Mucosa of gallbladder (tissue), 1 donor: ENCODE measurements at regions not wholly inside any gene's neighbourhood (a gene's known extent, or its start where the extent isn't known, plus 50 kb on each side); places are given as distances from the start of the nearest gene placed in this dataset.

Source experiments
- DNase-seq: peaks from one replicate; pipeline ENCODE4 v3.0.0-alpha.2; 2020; ENCODE audit warnings: low spot score
- donor health status: DM: no; HTN: no; CAD: no.

- DNase-seq = no peak
Observed at GRCh38 chr1:90650401-90650800, 66.7 kb downstream of the BARHL2 start.

DNA sequence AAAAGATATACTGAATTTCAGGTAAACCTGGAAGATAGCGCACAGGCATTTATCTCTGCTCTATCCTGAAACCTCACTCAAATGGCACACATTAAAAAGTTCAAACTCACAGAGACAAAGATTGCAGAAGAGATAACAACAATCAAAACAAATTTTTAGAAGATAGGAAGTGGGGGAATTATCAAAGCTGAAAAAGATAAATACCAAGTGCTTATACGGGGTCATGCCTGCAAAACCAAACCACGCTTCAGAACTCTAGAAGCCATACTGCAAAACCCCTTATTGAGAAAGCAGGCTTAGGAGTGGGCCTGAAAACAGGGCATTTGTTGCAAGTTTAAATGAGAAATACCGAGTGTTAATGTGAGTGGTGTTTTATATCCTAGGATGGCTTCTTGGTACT, 76.8 kb downstream of the BARHL2 start:
- DNase-seq = no peak

- DNase-seq = no peak
Observed at GRCh38 chr1:90622666-90623065, 94.4 kb downstream of the BARHL2 start.

DNA sequence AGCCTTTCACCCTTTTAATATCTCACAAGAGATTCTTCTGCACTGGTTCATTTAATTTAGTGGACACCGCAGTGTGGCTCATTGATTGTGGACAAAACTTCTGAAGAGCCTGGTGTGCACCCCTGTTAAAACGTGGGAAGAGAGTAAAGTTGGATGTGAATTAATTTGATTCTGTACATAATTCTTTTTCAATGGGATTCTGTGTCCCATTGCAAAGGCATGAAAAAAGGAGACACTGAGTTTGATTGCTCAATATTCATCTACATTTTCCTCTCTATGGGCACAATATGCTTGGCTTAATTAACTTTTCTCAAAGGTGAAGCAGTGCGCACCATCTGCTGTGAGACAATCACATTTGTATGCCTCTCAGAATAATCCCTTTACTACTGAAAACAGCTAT, 95.1 kb downstream of the BARHL2 start:
- DNase-seq = no peak

GRCh38 chr1:90616395-90616794, 100.7 kb downstream of the BARHL2 start:
- no peak for DNase-seq

GRCh38 chr1:90614872-90615271, 102.2 kb downstream of the BARHL2 start:
- no peak for DNase-seq

DNA sequence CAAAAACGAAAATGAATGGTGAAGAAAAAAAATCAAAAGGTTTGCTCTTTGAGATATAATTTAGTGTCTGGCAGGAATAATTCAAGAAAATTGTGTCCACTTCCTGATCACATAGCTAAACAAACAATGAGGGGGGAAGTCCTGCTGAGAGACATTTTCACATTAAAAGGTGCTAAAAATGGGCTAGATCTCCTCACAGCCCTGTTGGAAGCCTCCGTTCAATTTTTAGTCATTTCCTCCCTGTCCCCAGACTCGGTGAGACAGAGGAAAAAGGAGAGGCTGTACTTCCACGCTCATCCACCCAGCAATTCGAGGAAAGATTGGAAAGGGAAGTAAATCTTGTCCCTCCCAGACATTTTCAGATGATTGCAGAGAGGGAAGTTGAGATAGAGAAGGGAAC, 103.7 kb downstream of the BARHL2 start:
- no peak for DNase-seq

GRCh38 chr1:90612033-90612432, 105.1 kb downstream of the BARHL2 start:
- no peak for DNase-seq

- no peak for DNase-seq
Observed at GRCh38 chr1:90607736-90608135, 109.4 kb downstream of the BARHL2 start.

GRCh38 chr1:90605070-90605469, 112.0 kb downstream of the BARHL2 start:
- DNase-seq = no peak

DNA sequence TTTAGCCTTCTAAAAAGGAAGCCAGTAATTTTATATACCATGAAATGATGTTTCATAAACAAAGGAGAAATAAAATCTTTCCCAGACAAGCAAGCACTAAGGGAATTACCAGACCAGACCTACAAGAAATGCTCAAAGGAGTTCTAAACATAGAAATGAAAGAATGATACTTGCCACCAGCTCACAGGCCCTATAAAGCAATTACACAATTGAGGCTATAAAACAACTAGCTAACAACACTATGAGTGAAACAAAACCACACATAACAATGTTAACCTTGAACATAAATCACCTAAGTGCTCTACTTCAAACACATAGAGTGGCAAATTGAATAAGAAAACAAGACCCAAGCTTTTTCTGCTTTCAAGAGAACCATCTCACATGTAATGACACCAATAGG, 123.8 kb downstream of the BARHL2 start:
- DNase-seq = no peak

DNA sequence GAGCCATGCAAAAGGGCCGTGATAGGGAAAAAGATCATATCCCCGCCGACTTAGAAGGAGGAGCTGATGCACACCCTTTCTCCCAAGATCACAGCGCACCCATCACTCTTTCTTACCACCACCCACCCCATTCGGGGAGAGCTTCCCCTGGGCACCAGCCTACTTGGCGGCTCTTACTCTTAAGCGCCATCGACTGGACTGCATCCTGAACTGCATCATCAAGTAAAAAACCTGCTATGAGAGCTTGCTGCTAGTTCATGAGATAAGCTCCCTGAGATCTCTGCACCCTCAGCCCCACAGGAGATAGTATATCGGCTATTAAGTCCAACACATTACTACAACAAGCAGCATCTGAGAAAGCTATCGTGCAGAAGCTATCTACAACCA, 125.1 kb downstream of the BARHL2 start:
- no peak for DNase-seq

DNA sequence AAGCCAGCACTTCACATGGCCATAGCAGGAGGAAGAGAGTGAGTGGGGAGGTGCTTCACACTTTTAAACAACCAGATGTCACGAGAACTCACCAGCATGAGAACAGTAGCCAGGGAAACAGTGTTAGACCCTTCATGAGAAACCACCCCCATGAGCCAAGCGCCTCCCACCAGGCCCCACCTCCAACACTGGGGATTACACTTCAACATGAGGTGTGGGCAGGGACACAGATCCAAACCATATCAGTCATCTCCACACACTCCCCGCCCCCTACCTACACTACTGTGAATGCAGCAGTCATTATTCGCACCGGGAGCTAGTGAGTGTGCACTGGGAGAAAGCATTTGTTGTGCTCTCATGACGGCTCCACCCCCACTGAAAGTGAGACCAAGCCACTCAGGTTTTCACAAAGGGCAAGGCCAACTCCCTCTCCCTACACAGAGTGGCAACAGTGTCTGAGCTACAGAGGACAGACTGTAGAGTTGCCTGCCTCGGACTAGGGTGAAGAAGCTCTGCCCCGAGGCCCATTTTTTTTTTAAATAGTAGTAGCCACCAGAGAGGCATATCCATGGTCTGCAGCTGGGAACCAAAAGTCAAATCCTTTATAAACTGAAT, 125.6 kb downstream of the BARHL2 start:
- no peak for DNase-seq

- DNase-seq = no peak
Observed at GRCh38 chr1:90580176-90580575, 136.9 kb downstream of the BARHL2 start.

GRCh38 chr1:90579212-90579802, 137.8 kb downstream of the BARHL2 start:
- no peak for DNase-seq

GRCh38 chr1:90574692-90575370, 142.3 kb downstream of the BARHL2 start:
- DNase-seq = no peak

DNA sequence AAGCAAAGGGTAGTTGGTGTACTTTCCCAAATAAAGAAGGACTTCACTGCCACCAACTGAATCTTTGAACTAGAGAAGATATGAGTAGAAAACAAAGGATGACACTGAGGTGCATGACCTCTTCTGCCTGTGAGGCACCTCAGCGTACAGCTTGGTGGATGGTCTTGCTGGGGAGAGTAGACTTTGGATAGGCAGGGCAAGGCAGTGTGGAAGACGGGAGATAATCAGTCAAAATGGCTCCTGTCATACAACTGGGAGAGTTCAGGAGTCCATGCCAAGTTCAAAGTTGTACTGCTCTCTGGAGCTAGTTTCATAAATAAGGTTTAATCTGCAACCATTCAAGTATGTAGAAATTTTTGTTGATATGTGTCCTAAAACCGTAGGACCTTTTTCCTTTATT, 143.4 kb downstream of the BARHL2 start:
- no peak for DNase-seq

DNA sequence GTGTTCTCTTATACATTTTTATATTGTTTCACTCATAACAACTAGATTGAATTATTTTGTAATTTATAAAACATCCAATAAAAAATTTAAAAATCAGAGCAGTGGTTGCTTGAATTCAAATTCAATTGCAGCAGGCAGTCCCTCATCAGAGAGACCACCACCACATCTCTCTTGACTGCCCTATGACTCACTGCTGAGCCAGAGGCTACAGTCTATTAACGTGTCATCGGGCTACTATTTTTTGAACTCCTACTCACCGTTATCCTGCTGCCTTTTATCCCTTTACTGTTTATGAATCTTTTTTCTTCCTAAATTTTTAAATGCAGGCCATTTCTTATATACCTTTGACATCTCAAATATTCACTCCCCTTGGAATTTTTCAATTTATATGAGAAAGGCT, 144.7 kb downstream of the BARHL2 start:
- no peak for DNase-seq

DNA sequence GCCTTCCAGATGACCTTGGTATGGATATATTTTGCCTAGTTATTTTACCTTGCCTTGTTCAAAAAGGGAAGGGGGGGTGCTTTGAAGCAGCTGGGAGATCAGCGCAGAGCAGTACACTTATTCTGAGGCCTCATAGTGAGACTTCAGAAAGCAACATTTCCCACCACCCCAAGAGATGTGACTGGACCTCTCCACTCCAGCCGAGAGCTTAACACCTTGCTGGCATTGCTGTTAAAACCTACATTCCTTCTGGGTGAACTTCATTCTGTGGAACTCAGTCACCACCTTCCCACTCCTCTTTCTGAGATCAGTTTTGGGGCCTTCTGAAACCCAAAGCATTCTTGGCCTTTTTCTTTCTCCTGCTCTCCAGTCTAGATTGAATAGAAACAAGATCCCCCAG, 148.7 kb downstream of the BARHL2 start:
- no peak for DNase-seq

GRCh38 chr1:90564164-90564563, 152.9 kb downstream of the BARHL2 start:
- DNase-seq = no peak

GRCh38 chr1:90562892-90563291, 154.2 kb downstream of the BARHL2 start:
- DNase-seq = no peak

DNA sequence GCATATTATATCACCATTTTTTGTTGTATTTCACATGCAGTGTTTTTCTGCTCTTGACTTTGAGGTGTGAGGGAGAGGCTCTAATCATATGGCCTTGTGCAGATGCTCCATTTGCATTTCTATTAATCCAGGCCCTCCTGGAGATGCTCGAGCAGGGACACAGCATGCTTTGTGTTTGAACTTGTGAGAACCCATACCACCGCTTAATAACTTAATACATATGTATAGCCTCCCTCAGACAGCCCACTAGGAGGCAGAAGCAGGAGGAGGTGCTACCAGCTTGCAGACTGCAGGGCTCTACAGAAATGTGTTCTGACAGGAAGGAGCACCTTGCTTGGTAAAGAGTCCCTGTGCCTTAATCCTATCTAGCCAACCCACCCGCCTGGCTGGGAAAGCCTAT, 155.2 kb downstream of the BARHL2 start:
- no peak for DNase-seq

DNA sequence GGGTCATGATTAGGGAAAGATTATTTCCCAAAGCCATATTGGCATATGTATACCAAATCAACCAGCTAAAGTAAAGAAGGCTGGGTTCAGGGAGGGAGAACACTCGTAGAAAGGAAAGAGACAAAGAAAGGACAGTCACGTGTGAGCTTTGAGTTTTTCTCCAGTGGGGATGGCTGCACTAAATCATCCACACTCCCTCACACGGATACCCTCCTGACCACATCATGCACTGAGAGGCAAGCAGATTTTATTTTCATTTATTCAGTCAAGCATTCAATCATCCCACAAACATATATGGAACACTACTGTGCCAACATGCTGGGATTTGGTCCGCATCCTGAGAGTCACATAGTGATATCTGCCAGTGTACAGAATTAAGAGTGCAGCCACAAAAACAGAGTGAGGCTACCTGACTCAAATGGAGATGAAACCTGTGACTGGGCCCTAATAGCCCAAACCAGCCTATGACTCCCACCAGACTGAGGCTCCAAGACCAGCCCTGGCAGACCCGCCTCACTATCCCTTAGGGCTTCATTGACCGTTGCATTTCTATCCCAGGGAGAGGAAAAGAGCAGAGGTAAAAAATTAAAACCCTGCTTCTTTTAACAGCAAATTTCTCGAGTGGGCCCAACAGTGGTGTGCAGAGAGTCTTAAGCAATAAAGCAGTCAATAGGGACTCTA, 155.9 kb downstream of the BARHL2 start:
- DNase-seq = no peak
